ENCODE measurements at regions not wholly inside any gene's neighbourhood (a gene's known extent, or its start where the extent isn't known, plus 50 kb on each side); places are given as distances from the start of the nearest gene placed in this dataset.

DNA sequence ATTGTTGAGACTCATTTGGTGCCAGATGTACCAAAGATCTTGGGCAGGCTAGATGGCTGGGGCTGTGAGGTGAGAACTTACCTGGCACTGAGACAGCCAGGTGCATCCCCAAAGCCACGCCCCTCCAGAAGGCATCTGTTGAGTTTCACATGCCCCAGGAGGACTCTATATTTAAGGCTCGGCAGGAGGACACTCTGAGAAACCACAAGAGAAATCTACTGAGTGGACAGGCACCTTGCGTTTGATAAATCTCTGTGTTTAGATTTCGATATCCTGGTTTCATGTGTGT is 197.9 kb upstream of the ZNF536 start:
- 89% methylated on average over 4 of the region's 4 CpGs for WGBS
- no peaks in the 10 kb centered on the region for H3K36me3 ChIP-seq (ENCODE audit: control insufficient read depth in 2 of 2, insufficient read depth in 2 of 2, low read length in 1 of 2)
- H3K27me3 ChIP-seq (ENCODE audit: control insufficient read depth in 2 of 2, insufficient read depth in 1 of 2, low read length in 1 of 2), result no peaks in the 10 kb centered on the region
- H3K27ac ChIP-seq (ENCODE audit: low read depth in 1 of 2, low read length in 1 of 2), result no peak overlapping the region
- DNase-seq (ENCODE audit: low read depth in 6 of 9, low spot score in 9 of 9), result no peak
- no peaks in the 10 kb centered on the region for H3K4me1 ChIP-seq (ENCODE audit: control insufficient read depth in 2 of 2, insufficient read depth in 2 of 2, low read length in 2 of 2)
- no peaks in the 10 kb centered on the region for H3K9me3 ChIP-seq (ENCODE audit: control insufficient read depth in 2 of 2, insufficient read depth in 1 of 2, low read length in 1 of 2)
- no peak overlapping the region for H3K4me3 ChIP-seq (ENCODE audit: low read length in 2 of 2)

DNA sequence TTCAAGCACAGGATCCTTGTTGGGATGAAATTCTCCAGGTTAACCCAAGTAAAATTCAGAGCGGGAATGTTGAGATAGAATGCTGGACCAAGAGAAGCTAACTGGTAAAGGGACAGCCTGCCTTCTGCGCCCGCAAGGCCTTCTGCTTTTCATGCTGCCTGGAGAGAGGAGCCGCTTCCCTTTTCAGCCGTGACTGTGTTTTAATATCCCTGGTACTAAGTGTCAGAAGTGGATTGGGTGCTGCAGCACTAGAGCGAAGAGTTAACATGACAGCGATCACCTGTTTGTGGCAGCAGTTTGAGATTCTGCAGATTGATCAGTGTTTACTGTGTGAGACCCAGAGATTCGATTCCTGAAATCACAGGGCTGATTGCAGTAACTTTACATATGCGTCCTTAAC is 197.4 kb upstream of the ZNF536 start:
- no peak overlapping the region for H3K27ac ChIP-seq (ENCODE audit: low read depth in 1 of 2, low read length in 1 of 2)
- H3K4me3 ChIP-seq (ENCODE audit: low read length in 2 of 2), result no peak overlapping the region
- no peaks in the 10 kb centered on the region for H3K27me3 ChIP-seq (ENCODE audit: control insufficient read depth in 2 of 2, insufficient read depth in 1 of 2, low read length in 1 of 2)
- no peaks in the 10 kb centered on the region for H3K4me1 ChIP-seq (ENCODE audit: control insufficient read depth in 2 of 2, insufficient read depth in 2 of 2, low read length in 2 of 2)
- no peaks in the 10 kb centered on the region for H3K9me3 ChIP-seq (ENCODE audit: control insufficient read depth in 2 of 2, insufficient read depth in 1 of 2, low read length in 1 of 2)
- DNase-seq (ENCODE audit: low read depth in 6 of 9, low spot score in 9 of 9), result no peak
- 90% methylated on average over 9 of the region's 9 CpGs for WGBS
- no peaks in the 10 kb centered on the region for H3K36me3 ChIP-seq (ENCODE audit: control insufficient read depth in 2 of 2, insufficient read depth in 2 of 2, low read length in 1 of 2)

DNA sequence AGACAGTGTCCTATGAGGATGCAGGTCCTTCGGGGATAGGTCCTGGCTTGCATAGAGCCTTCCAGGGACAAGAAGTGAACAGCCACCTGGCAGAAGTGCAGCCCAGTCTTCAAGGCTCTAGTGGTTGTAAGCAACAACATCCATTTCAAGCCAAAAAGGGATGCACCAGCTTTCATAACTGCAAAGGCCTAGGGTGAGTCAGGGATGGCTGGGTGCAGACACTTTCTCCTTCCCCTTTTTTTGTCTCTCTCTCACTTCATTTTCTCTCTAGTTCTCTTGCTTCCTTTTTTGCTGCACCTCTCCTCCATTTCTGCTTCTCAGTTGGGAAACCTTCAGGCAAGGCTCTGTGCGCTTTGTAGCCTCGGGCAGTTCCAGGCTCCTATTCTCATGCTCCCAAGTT is 196.2 kb upstream of the ZNF536 start:
- Histone ChIP-seq H3K4me3 (ENCODE audit: low read length in 2 of 2) (no peak overlapping the region), H3K9me3 (ENCODE audit: control insufficient read depth in 2 of 2, insufficient read depth in 1 of 2, low read length in 1 of 2) (no peaks in the 10 kb centered on the region), H3K27me3 (ENCODE audit: control insufficient read depth in 2 of 2, insufficient read depth in 1 of 2, low read length in 1 of 2) (no peaks in the 10 kb centered on the region), H3K4me1 (ENCODE audit: control insufficient read depth in 2 of 2, insufficient read depth in 2 of 2, low read length in 2 of 2) (no peaks in the 10 kb centered on the region), H3K36me3 (ENCODE audit: control insufficient read depth in 2 of 2, insufficient read depth in 2 of 2, low read length in 1 of 2) (no peaks in the 10 kb centered on the region), H3K27ac (ENCODE audit: low read depth in 1 of 2, low read length in 1 of 2) (no peak overlapping the region)
- DNase-seq (ENCODE audit: low read depth in 6 of 9, low spot score in 9 of 9), result no peak
- 97% methylated on average over 3 of the region's 3 CpGs for whole genome bisulfite sequencing

DNA sequence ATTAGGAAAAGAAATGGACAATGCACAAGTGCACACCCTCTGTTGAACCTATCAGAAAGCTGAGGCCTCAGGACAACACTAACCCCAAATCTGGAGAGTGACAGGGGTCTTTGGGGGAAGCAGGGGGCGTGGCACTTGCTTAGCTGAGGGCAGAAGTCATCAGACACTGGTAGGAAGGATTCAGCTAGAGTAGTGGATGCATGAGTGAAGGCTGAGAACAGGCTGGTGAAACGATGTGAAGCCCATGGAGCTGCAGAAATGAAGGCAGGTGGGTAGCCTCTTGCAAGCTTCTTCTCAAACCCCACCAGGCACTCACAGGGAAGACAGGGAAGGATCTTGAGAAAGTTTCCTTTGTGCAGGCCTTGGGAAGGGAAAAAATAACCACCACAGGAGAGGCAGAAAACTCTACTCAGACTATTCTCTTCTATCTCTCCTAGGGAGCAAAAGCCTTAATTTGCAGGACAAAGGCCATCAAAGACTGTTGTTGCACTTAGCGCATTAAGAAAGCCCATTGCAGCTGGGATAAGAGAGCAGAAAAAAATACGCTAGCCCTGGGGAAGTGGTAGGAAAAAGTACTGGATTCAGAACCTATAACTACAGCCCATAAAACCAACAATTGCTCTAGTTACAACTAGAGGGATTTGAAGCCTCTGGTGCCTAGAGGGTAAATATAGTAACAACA is 193.3 kb upstream of the ZNF536 start:
- no peaks in the 10 kb centered on the region for H3K27me3 ChIP-seq (ENCODE audit: control insufficient read depth in 2 of 2, insufficient read depth in 1 of 2, low read length in 1 of 2)
- no peaks in the 10 kb centered on the region for H3K4me1 ChIP-seq (ENCODE audit: control insufficient read depth in 2 of 2, insufficient read depth in 2 of 2, low read length in 2 of 2)
- H3K36me3 ChIP-seq (ENCODE audit: control insufficient read depth in 2 of 2, insufficient read depth in 2 of 2, low read length in 1 of 2), result no peaks in the 10 kb centered on the region
- H3K9me3 ChIP-seq (ENCODE audit: control insufficient read depth in 2 of 2, insufficient read depth in 1 of 2, low read length in 1 of 2), result no peaks in the 10 kb centered on the region
- no peak overlapping the region for H3K27ac ChIP-seq (ENCODE audit: low read depth in 1 of 2, low read length in 1 of 2)
- no peak for DNase-seq (ENCODE audit: low read depth in 6 of 9, low spot score in 9 of 9)
- H3K4me3 ChIP-seq (ENCODE audit: low read length in 2 of 2), result no peak overlapping the region
- 62% methylated on average over 4 of the region's 4 CpGs for WGBS

DNA sequence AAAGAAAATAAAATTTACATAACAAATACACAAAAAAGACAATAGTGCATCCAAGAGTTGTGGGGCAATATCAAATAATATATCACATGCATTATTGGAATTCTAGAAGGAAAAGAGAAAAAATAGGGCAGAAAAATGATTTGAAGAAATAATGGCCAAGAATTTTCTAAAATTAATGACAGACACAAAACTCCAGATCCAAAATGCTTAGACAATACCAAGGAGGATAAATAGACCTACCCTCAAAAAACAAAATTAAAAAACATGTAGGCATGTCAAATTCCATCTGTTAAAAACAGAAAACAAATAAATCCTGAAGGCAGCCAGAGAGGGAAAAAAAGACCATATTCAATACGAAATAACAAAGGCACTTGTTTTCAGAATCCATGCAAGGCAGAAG is 191.5 kb upstream of the ZNF536 start:
- 90% methylated on average over 1 of the region's 1 CpG for WGBS
- no peak overlapping the region for H3K27ac ChIP-seq (ENCODE audit: low read depth in 1 of 2, low read length in 1 of 2)

DNA sequence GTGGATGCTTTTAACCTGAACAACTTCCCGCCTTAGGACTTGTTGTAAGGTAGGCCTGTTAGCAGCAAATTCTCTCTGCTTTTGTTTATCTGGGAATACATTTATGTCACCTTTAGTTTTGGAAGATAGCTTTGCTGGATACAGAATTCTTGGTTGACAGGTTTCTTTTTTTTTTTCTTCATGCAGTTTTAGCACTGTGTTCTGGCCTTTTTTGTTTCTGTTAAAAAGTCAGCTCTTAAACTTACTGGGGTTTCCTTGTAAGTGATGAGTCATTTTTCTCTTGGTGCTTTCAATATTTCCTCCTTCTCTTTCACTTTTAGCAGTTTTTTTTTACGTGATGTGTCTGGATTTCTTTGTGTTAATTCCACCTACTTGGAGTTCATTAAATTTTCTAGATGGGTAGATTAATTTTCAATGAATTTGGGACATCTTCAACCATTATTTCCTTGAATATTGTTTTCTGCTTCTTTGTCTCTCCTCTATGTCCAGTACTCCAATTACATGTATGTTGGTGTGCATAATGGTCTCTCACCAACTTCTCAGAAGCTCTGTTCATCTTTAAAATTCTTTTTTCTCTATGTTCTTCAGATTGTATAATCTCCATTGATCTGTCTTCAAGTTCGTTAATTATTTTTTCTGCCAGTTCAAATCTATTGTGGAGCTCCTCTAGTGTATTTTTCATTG is 188.2 kb upstream of the ZNF536 start:
- DNase-seq (ENCODE audit: low read depth in 6 of 9, low spot score in 9 of 9), result no peak
- Histone ChIP-seq H3K36me3 (ENCODE audit: control insufficient read depth in 2 of 2, insufficient read depth in 2 of 2, low read length in 1 of 2) (no peaks in the 10 kb centered on the region), H3K27me3 (ENCODE audit: control insufficient read depth in 2 of 2, insufficient read depth in 1 of 2, low read length in 1 of 2) (no peaks in the 10 kb centered on the region), H3K4me3 (ENCODE audit: low read length in 2 of 2) (no peak overlapping the region), H3K27ac (ENCODE audit: low read depth in 1 of 2, low read length in 1 of 2) (no peak overlapping the region), H3K4me1 (ENCODE audit: control insufficient read depth in 2 of 2, insufficient read depth in 2 of 2, low read length in 2 of 2) (no peaks in the 10 kb centered on the region), H3K9me3 (ENCODE audit: control insufficient read depth in 2 of 2, insufficient read depth in 1 of 2, low read length in 1 of 2) (no peaks in the 10 kb centered on the region)
- 93% methylated on average over 3 of the region's 3 CpGs for WGBS

More for the DNA sequence above, 191.5 kb upstream of the ZNF536 start:
- no peak overlapping the region for H3K4me3 ChIP-seq (ENCODE audit: low read length in 2 of 2)
- H3K4me1 ChIP-seq (ENCODE audit: control insufficient read depth in 2 of 2, insufficient read depth in 2 of 2, low read length in 2 of 2), result no peaks in the 10 kb centered on the region
- no peak for DNase-seq (ENCODE audit: low read depth in 6 of 9, low spot score in 9 of 9)
- no peaks in the 10 kb centered on the region for H3K36me3 ChIP-seq (ENCODE audit: control insufficient read depth in 2 of 2, insufficient read depth in 2 of 2, low read length in 1 of 2)
- H3K27me3 ChIP-seq (ENCODE audit: control insufficient read depth in 2 of 2, insufficient read depth in 1 of 2, low read length in 1 of 2), result no peaks in the 10 kb centered on the region
- H3K9me3 ChIP-seq (ENCODE audit: control insufficient read depth in 2 of 2, insufficient read depth in 1 of 2, low read length in 1 of 2), result no peaks in the 10 kb centered on the region

DNA sequence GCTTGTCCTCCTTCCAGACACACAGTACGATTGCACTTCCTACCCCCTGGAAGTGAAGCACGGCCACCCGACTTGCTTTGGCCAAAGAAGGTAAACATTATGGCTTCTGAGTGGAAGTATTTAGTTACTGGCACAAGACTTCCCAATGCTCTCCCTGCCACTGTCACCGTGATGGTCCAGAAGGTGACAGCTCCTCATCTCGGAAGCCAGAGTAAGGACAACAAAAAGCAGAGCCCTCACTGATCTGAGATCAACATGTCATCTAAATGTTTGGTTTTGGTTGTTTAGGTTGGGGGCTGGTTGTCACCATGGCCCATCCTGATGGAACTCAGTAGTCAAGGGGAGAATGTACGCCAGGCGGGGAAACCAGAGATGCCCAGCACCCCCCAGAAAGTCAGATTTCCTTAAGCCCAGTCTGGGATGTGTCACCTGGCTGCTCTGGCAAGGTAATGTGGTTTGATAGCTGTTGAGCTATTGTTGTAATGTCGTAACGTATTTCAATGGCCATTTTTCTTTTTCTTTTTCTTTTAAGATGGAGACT is 170.1 kb upstream of the ZNF536 start:
- H3K36me3 ChIP-seq (ENCODE audit: control insufficient read depth in 2 of 2, insufficient read depth in 2 of 2, low read length in 1 of 2), result no peaks in the 10 kb centered on the region
- no peaks in the 10 kb centered on the region for H3K9me3 ChIP-seq (ENCODE audit: control insufficient read depth in 2 of 2, insufficient read depth in 1 of 2, low read length in 1 of 2)
- H3K27ac ChIP-seq (ENCODE audit: low read depth in 1 of 2, low read length in 1 of 2), result no peak overlapping the region
- H3K27me3 ChIP-seq (ENCODE audit: control insufficient read depth in 2 of 2, insufficient read depth in 1 of 2, low read length in 1 of 2), result no peaks in the 10 kb centered on the region
- no peak for DNase-seq (ENCODE audit: low read depth in 6 of 9, low spot score in 9 of 9)
- WGBS, result 92% methylated on average over 9 of the region's 9 CpGs
- no peak overlapping the region for H3K4me3 ChIP-seq (ENCODE audit: low read length in 2 of 2)
- H3K4me1 ChIP-seq (ENCODE audit: control insufficient read depth in 2 of 2, insufficient read depth in 2 of 2, low read length in 2 of 2), result no peaks in the 10 kb centered on the region

DNA sequence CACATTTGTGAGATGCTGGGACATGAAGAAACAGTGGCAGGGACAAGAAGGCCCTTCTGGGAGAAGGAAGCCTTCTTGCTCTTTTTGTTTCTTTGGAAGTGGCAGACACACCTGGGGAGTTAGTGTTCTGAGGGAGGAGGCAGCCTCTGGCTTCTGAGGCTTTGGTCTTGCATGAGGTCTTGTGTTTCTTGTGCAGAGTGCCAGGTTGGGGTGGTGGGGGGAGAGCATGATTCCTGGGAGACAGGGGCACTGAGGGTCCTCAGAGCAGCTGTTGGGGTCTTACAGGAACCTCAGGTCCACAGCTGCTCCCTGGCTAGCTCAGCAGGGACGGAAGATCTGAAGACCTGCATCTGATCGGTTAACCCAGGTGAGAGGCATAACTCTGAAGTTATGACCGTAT is 167.5 kb upstream of the ZNF536 start:
- no peaks in the 10 kb centered on the region for H3K4me1 ChIP-seq (ENCODE audit: control insufficient read depth in 2 of 2, insufficient read depth in 2 of 2, low read length in 2 of 2)
- no peaks in the 10 kb centered on the region for H3K36me3 ChIP-seq (ENCODE audit: control insufficient read depth in 2 of 2, insufficient read depth in 2 of 2, low read length in 1 of 2)
- whole genome bisulfite sequencing, result 95% methylated on average over 3 of the region's 3 CpGs
- no peaks in the 10 kb centered on the region for H3K9me3 ChIP-seq (ENCODE audit: control insufficient read depth in 2 of 2, insufficient read depth in 1 of 2, low read length in 1 of 2)
- H3K4me3 ChIP-seq (ENCODE audit: low read length in 2 of 2), result no peak overlapping the region
- no peak overlapping the region for H3K27ac ChIP-seq (ENCODE audit: low read depth in 1 of 2, low read length in 1 of 2)
- peaks cover 0 to 2% of the 10 kb centered on the region in 2 donors for H3K27me3 ChIP-seq (ENCODE audit: control insufficient read depth in 2 of 2, insufficient read depth in 1 of 2, low read length in 1 of 2)
- no peak for DNase-seq (ENCODE audit: low read depth in 6 of 9, low spot score in 9 of 9)

DNA sequence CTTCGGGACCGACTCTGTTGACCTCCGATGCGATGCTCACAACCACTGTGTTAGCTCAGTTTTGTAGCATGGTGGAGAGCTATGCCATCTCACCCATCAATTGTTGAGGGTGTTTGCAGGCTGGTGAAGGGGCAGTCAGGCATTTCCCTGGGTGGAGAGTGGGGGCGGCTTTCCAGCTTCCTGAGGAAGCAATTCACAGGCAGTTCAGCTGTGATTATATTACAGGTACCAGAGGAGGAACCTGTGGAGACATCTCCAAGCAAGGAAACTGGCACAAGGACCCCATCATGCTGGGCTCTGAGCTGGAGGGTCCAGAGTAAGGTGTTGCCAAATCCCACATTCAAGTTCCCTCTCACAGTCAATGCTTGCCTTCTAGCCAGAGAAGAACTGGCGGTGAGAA is 166.0 kb upstream of the ZNF536 start:
- no peak for DNase-seq (ENCODE audit: low read depth in 6 of 9, low spot score in 9 of 9)
- WGBS, result 88% methylated on average over 6 of the region's 6 CpGs
- H3K9me3 ChIP-seq (ENCODE audit: control insufficient read depth in 2 of 2, insufficient read depth in 1 of 2, low read length in 1 of 2), result no peaks in the 10 kb centered on the region
- H3K4me3 ChIP-seq (ENCODE audit: low read length in 2 of 2), result no peak overlapping the region
- H3K27ac ChIP-seq (ENCODE audit: low read depth in 1 of 2, low read length in 1 of 2), result no peak overlapping the region
- H3K27me3 ChIP-seq (ENCODE audit: control insufficient read depth in 2 of 2, insufficient read depth in 1 of 2, low read length in 1 of 2), result peaks cover 2% of the 10 kb centered on the region in 2 donors
- H3K4me1 ChIP-seq (ENCODE audit: control insufficient read depth in 2 of 2, insufficient read depth in 2 of 2, low read length in 2 of 2), result no peaks in the 10 kb centered on the region
- H3K36me3 ChIP-seq (ENCODE audit: control insufficient read depth in 2 of 2, insufficient read depth in 2 of 2, low read length in 1 of 2), result no peaks in the 10 kb centered on the region

Measured in thymus (tissue), 11 donors.